IMR-90 (cell line): ENCODE measurements at regions not wholly inside any gene's neighbourhood (a gene's known extent, or its start where the extent isn't known, plus 50 kb on each side); places are given as distances from the start of the nearest gene placed in this dataset.

ENCODE experiments used
- ATAC-seq: fragments of 200-7000 bp; cut with Tn5 transposase; 2 replicates; pipeline ENCODE4 v1.9.1; 2020; ENCODE audit warnings: low read depth, mild to moderate bottlenecking, moderate library complexity
- BruUV-seq: library from RNA; stranded (reverse); fragments of 400-500 nt; replicated peaks from 2 replicates; lab custom pipeline; 2021; lab: Mats Ljungman, UMichigan
- CTCF ChIA-PET: fragments of 300-600 bp; formaldehyde crosslinking; extraction: SDS; loops from one replicate; lab custom pipeline; 2021; ENCODE audit warnings: antibody characterized with exemption; lab: Yijun Ruan, JAX
- POLR2A ChIA-PET: fragments of 300-600 bp; sonication (Branson Sonifier 250); formaldehyde crosslinking; loops from one replicate; lab custom pipeline; 2022; ENCODE audit warnings: antibody characterized with exemption; ENCODE audit not compliant: unreplicated experiment; lab: Charles Lee
- DNase-seq: peaks from one replicate; pipeline ENCODE4 v3.0.0; 2013
- H2AFZ ChIP-seq: replicated peaks from 2 replicates; pipeline ENCODE3; 2013; ENCODE audit warnings: low read length, mild to moderate bottlenecking; ENCODE audit not compliant: poor library complexity
- H2AK5ac ChIP-seq: 2 replicates; pipeline ENCODE4 v1.6.1; 2013; ENCODE audit warnings: low read depth, low read length, inconsistent platforms
- H2AK9ac ChIP-seq: replicated peaks from 2 replicates; pipeline ENCODE3; 2013; ENCODE audit warnings: mild to moderate bottlenecking, low read depth, low read length, moderate library complexity; ENCODE audit not compliant: poor library complexity
- H2BK120ac ChIP-seq: 2 replicates; pipeline ENCODE4 v1.6.1; 2013; ENCODE audit warnings: low read depth, low read length, inconsistent platforms
- H2BK15ac ChIP-seq: 3 replicates; pipeline ENCODE4 v1.6.1; 2013; ENCODE audit warnings: low read depth, low read length, inconsistent platforms
- H2BK20ac ChIP-seq: 2 replicates; pipeline ENCODE4 v1.6.1; 2013; ENCODE audit warnings: low read depth, mild to moderate bottlenecking, inconsistent platforms, low read length, moderate library complexity
- H2BK5ac ChIP-seq: 2 replicates; pipeline ENCODE4 v1.6.1; 2013; ENCODE audit warnings: mild to moderate bottlenecking, low read depth, low read length, inconsistent platforms; ENCODE audit not compliant: poor library complexity, severe bottlenecking
- H3K14ac ChIP-seq: replicated peaks from 2 replicates; pipeline ENCODE4 v1.6.1; 2013; ENCODE audit warnings: low read depth, low read length, inconsistent platforms
- H3K18ac ChIP-seq: 2 replicates; pipeline ENCODE4 v1.6.1; 2013; ENCODE audit warnings: low read depth, low read length, control low read depth
- H3K23ac ChIP-seq: 2 replicates; pipeline ENCODE4 v1.6.1; 2013; ENCODE audit warnings: low read depth, low read length, inconsistent platforms
- H3K27ac ChIP-seq: 2 replicates; pipeline ENCODE4 v1.5.1; 2013; ENCODE audit warnings: mild to moderate bottlenecking, control low read depth, low read length; ENCODE audit not compliant: insufficient read depth
- H3K27me3 ChIP-seq: 2 replicates; pipeline ENCODE4 v1.6.1; 2013; ENCODE audit warnings: low read length; ENCODE audit not compliant: control insufficient read depth, insufficient read depth
- H3K36me3 ChIP-seq: 2 replicates; pipeline ENCODE4 v1.6.1; 2013; ENCODE audit warnings: low read length, mixed read lengths; ENCODE audit not compliant: control insufficient read depth, insufficient read depth
- H3K4ac ChIP-seq: 2 replicates; pipeline ENCODE4 v1.6.1; 2013; ENCODE audit warnings: low read depth, low read length, inconsistent platforms
- H3K4me1 ChIP-seq: 2 replicates; pipeline ENCODE4 v1.6.1; 2013; ENCODE audit warnings: low read length, mixed read lengths; ENCODE audit not compliant: control insufficient read depth, insufficient read depth
- H3K4me2 ChIP-seq: 2 replicates; pipeline ENCODE4 v1.6.1; 2013; ENCODE audit warnings: low read depth, mild to moderate bottlenecking, control low read depth, low read length, moderate library complexity
- H3K4me3 ChIP-seq: 2 replicates; pipeline ENCODE4 v1.5.1; 2013; ENCODE audit warnings: low read depth, mild to moderate bottlenecking, control low read depth, low read length, moderate library complexity; ENCODE audit not compliant: insufficient read depth
- H3K56ac ChIP-seq: 2 replicates; pipeline ENCODE4 v1.6.1; 2013; ENCODE audit warnings: low read length, inconsistent platforms; ENCODE audit not compliant: insufficient read depth; ENCODE audit errors: extremely low read depth
- H3K79me1 ChIP-seq, 2 experiments: 2 replicates each; pipeline ENCODE4 v1.6.1; 2013; ENCODE audit warnings: low read length in 2 of 2, inconsistent platforms in 1 of 2, low read depth in 1 of 2
- H3K9ac ChIP-seq: 2 replicates; pipeline ENCODE4 v1.6.1; 2013; ENCODE audit warnings: low read depth, low read length, control low read depth
- H3K9me1 ChIP-seq: 2 replicates; pipeline ENCODE4 v1.6.1; 2013; ENCODE audit warnings: low read length, inconsistent platforms; ENCODE audit not compliant: insufficient read depth
- H3K9me3 ChIP-seq: 2 replicates; pipeline ENCODE4 v1.6.1; 2013; ENCODE audit warnings: low read length; ENCODE audit not compliant: control insufficient read depth, insufficient read depth
- H4K20me1 ChIP-seq: 2 replicates; pipeline ENCODE4 v1.6.1; 2013; ENCODE audit warnings: low read length, inconsistent platforms; ENCODE audit not compliant: insufficient read depth
- H4K5ac ChIP-seq: 2 replicates; pipeline ENCODE4 v1.6.1; 2013; ENCODE audit warnings: mild to moderate bottlenecking, low read depth, low read length, control low read depth
- H4K8ac ChIP-seq, 2 experiments: 2 replicates each; pipeline ENCODE4 v1.6.1; 2013; ENCODE audit warnings: low read depth in 2 of 2, low read length in 2 of 2, control low read depth in 1 of 2, inconsistent platforms in 1 of 2
- H4K91ac ChIP-seq: 2 replicates; pipeline ENCODE4 v1.6.1; 2013; ENCODE audit warnings: low read depth, low read length, inconsistent platforms; ENCODE audit not compliant: insufficient read depth
- BHLHE40 ChIP-seq: fragments of 150-350 bp; IDR thresholded peaks from 2 replicates; pipeline ENCODE4 v1.6.1; 2016; ENCODE audit warnings: mild to moderate bottlenecking, low read depth, low read length
- CEBPB ChIP-seq: IDR thresholded peaks from 2 replicates; pipeline ENCODE4 v1.6.1; 2012; ENCODE audit warnings: low read depth, low read length, improper control_type of control experiment
- MAFK ChIP-seq: IDR thresholded peaks from 2 replicates; pipeline ENCODE4 v1.6.1; 2012; ENCODE audit warnings: low read depth, low read length, improper control_type of control experiment
- MAZ ChIP-seq: IDR thresholded peaks from 2 replicates; pipeline ENCODE4 v1.6.1; 2012; ENCODE audit warnings: low read depth, mild to moderate bottlenecking, low read length, improper control_type of control experiment, moderate library complexity, borderline replicate concordance
- MXI1 ChIP-seq: IDR thresholded peaks from 2 replicates; pipeline ENCODE4 v1.6.1; 2012; ENCODE audit warnings: low read depth, mild to moderate bottlenecking, low read length, moderate library complexity, borderline replicate concordance
- NFE2L2 ChIP-seq: fragments of 150-350 bp; IDR thresholded peaks from 2 replicates; pipeline ENCODE4 v1.6.1; 2016; ENCODE audit warnings: low read depth, mild to moderate bottlenecking, low read length
- POLR2A ChIP-seq: IDR thresholded peaks from 2 replicates; pipeline ENCODE4 v1.6.1; 2012; ENCODE audit warnings: mild to moderate bottlenecking, low read depth, low read length
- RAD21 ChIP-seq: IDR thresholded peaks from 2 replicates; pipeline ENCODE4 v1.6.1; 2012; ENCODE audit warnings: low read length, improper control_type of control experiment
- RCOR1 ChIP-seq: IDR thresholded peaks from 2 replicates; pipeline ENCODE4 v1.6.1; 2012; ENCODE audit warnings: mild to moderate bottlenecking, low read length, improper control_type of control experiment; ENCODE audit not compliant: insufficient replicate concordance
- RFX5 ChIP-seq: IDR thresholded peaks from 2 replicates; pipeline ENCODE4 v1.8.0; 2012; ENCODE audit warnings: low read depth, mild to moderate bottlenecking, low read length, moderate library complexity
- SMC3 ChIP-seq: fragments of 150-350 bp; IDR thresholded peaks from 2 replicates; pipeline ENCODE4 v1.6.1; 2016; ENCODE audit warnings: low read depth, mild to moderate bottlenecking, antibody characterized with exemption, low read length, moderate library complexity
- WGBS, 2 experiments: methylation state at CpG; one replicate each; pipeline versions ENCODE4 v1.1.5 to v1.1.7; 2013; ENCODE audit warnings: missing lambda C conversion rate in 2 of 2; ENCODE audit not compliant: insufficient read length in 1 of 2; ENCODE audit errors: extremely low coverage in 2 of 2; 5-methylcytosine and 5-hydroxymethylcytosine counted together
- dilution Hi-C: fragments of 300-500 bp; cut with HindIII; formaldehyde crosslinking; loops from one replicate; pipeline ENCODE4 v1.14.3; 2018; ENCODE audit warnings: low sequenced_read_pairs; ENCODE audit not compliant: unreplicated experiment
- in situ Hi-C: fragments of 300-500 bp; cut with MboI; formaldehyde crosslinking; loops from 3 replicates; pipeline ENCODE4 v1.14.3; 2019; ENCODE audit warnings: low sequenced_read_pairs, inconsistent platforms, mixed read lengths
- intact Hi-C: fragments of 100-400 bp; cut with micrococcal nuclease; formaldehyde crosslinking; loops from 2 replicates; pipeline ENCODE4 v1.10.0; 2022
- TF ChIP-seq, protein P1 (sequence below): fragments of 150-350 bp; IDR thresholded peaks from 2 replicates; pipeline ENCODE4 v1.6.1; 2016; ENCODE audit warnings: low read depth, mild to moderate bottlenecking, low read length, moderate library complexity, borderline replicate concordance
- TF ChIP-seq, protein P2 (sequence below): fragments of 150-350 bp; IDR thresholded peaks from 2 replicates; pipeline ENCODE4 v1.6.1; 2017; ENCODE audit warnings: mild to moderate bottlenecking, antibody characterized with exemption, low read length, low read depth

DNA sequence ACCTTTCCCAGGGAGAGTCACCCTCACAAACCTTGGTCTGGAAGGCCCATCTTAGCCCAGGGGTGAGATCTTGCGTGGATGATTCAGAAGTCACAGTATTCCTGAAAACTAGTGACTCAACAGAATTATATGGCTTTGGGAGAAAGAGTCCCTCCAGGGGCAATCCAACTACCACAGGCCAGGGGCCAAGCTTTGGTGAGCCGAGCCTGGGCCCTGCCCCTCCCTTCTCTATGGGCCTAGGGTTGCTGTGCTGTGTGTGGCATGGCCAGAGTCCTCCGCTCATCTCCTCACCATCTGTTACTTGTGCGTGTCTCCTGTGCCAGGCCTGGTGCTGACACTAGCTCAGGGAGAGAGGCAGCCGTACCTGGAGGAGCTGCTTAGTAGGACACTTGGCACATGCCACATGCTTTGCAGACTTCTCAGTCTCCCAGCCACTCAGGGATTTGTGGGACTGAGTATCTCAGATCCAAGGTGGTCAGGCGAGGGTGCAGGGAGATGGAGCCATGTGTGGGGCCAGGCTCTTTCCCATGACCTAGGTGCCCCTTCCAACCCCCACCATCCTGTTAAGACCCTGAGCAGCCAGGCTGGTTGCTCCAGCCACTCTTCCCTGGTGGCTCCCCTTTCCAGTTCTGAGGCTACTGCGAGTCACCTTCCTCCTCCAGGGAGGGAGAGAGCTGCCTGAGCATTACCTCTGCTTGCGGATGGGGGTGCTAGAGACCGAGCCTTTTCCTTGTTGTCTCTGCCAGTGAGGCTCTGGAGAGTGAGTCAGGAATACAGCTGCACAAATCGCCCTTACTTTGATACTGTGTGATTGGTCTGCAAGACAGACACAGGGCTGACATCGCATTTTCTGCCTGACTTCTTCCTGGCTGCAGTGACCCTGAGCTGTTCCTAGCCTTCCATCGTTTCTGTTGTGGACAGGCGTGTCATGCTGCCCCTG, 94.1 kb downstream of the SLC25A47 start (continued):
- TF ChIP-seq, protein P1, sequence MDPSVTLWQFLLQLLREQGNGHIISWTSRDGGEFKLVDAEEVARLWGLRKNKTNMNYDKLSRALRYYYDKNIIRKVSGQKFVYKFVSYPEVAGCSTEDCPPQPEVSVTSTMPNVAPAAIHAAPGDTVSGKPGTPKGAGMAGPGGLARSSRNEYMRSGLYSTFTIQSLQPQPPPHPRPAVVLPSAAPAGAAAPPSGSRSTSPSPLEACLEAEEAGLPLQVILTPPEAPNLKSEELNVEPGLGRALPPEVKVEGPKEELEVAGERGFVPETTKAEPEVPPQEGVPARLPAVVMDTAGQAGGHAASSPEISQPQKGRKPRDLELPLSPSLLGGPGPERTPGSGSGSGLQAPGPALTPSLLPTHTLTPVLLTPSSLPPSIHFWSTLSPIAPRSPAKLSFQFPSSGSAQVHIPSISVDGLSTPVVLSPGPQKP: no peak

DNA sequence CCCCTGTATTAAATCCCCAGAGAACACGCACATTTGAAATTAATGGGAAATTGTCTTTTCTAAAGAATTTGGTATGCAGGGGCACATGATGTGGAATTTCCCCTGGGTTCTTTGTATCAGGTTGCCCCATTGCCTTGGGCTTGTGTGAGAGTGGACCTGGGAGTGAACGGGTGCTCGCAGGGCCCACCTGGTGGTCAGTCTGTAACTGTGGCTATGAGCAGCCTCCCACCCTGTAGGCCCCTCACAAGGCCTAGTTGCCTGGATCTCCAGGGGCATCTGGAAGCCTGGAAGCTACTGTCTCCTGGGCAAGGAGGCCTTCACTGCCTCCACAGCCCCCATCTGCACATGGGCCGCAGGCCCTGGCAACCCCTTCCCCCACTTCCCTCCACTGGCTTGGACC, 96.7 kb downstream of the SLC25A47 start:
- WGBS, 2 experiments: no CpG with 5 or more reads among the region's 4 CpGs
- Histone ChIP-seq H4K5ac (no peak overlapping the region), H3K23ac (no peak overlapping the region), H2BK5ac (no peak overlapping the region), H3K56ac (no peak overlapping the region), H3K9ac (no peak overlapping the region), H3K27ac (no peak overlapping the region), H3K4me1 (peaks cover 14% of the 10 kb centered on the region), H3K9me3 (no peaks in the 10 kb centered on the region), H2BK20ac (no peak overlapping the region), H3K27me3 (no peaks in the 10 kb centered on the region), H4K20me1 (peaks cover 27% of the 10 kb centered on the region), H2AK5ac (no peak overlapping the region), H3K36me3 (no peaks in the 10 kb centered on the region), H2BK120ac (no peak overlapping the region), H3K18ac (no peak overlapping the region), H3K4ac (no peak overlapping the region), H2AK9ac (no peak overlapping the region), H4K8ac (no peak overlapping the region), H2AFZ (no peak overlapping the region), H3K9me1 (peaks cover 27% of the 10 kb centered on the region), H3K4me3 (no peak overlapping the region), H3K14ac (no peak overlapping the region), H4K91ac (no peak overlapping the region), H3K4me2 (no peak overlapping the region), H3K79me1 (peaks cover 13 to 42% of the 10 kb centered on the region in 2 experiments), H2BK15ac (no peak overlapping the region)
- no peak for ATAC-seq
- CTCF ChIA-PET: interaction anchor here (1.0 to 2.2 kb wide), 2 partner anchors 20 to 226 kb away, joined by 5 to 7 read pairs; no protein-coding TSS in a partner anchor
- POLR2A ChIA-PET: no interaction called here
- intact Hi-C loops: no loop called here
- no TSS peak for BruUV-seq
- dilution Hi-C loops: no loop called here
- DNase-seq: no peak
- in situ Hi-C loops: loop anchor here (10.0 to 25.0 kb wide), 2 partner anchors 225 to 817 kb away; no protein-coding TSS in a partner anchor
- TF ChIP-seq RCOR1: no peak
- no peak for TF ChIP-seq BHLHE40
- TF ChIP-seq POLR2A: no peak
- TF ChIP-seq SMC3: no peak
- no peak for TF ChIP-seq NFE2L2
- TF ChIP-seq MXI1: no peak
- no peak for TF ChIP-seq RFX5
- TF ChIP-seq, protein P2, sequence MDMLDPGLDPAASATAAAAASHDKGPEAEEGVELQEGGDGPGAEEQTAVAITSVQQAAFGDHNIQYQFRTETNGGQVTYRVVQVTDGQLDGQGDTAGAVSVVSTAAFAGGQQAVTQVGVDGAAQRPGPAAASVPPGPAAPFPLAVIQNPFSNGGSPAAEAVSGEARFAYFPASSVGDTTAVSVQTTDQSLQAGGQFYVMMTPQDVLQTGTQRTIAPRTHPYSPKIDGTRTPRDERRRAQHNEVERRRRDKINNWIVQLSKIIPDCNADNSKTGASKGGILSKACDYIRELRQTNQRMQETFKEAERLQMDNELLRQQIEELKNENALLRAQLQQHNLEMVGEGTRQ: no peak
- TF ChIP-seq, protein P1: no peak
- TF ChIP-seq CEBPB: no peak
- TF ChIP-seq MAFK: no peak
- no peak for TF ChIP-seq RAD21
- TF ChIP-seq MAZ: no peak
